OCI-LY1 (cell line): ENCODE measurements at regions not wholly inside any gene's neighbourhood (a gene's known extent, or its start where the extent isn't known, plus 50 kb on each side); places are given as distances from the start of the nearest gene placed in this dataset.

Source experiments
- CTCF ChIP-seq: fragments of 200-600 bp; sonication (generic), shearing (Covaris generic); IDR thresholded peaks from 2 replicates; pipeline ENCODE4 v1.5.1; 2017; ENCODE audit warnings: mild to moderate bottlenecking, antibody characterized with exemption, low read length, moderate library complexity, mixed read lengths
- EZH2 ChIP-seq: fragments of 200-600 bp; sonication (generic), shearing (Covaris generic); IDR thresholded peaks from 2 replicates; pipeline ENCODE4 v1.8.0; 2017; ENCODE audit warnings: borderline replicate concordance, mixed run types, mild to moderate bottlenecking, antibody characterized with exemption, low read length, moderate library complexity, mixed read lengths

GRCh38 chr2:12863937-12864336 is 147.2 kb downstream of the TRIB2 start:
- TF ChIP-seq CTCF, result no peak
- TF ChIP-seq EZH2, result no peak
